Skin epidermis (tissue), 12 donors: ENCODE measurements at regions not wholly inside any gene's neighbourhood (a gene's known extent, or its start where the extent isn't known, plus 50 kb on each side); places are given as distances from the start of the nearest gene placed in this dataset.
"Not testable (repeated sequence)": the region's sequence is repeated elsewhere in the genome, so short reads cannot be mapped to it uniquely, and the experiment has no call there.

Source experiments
- H3K27ac ChIP-seq, 21 experiments: fragments of 200-600 bp; sonication (generic) in 11 of 21; one replicate each; pipeline ENCODE4 v1.5.0; 2020; ENCODE audit warnings: mild to moderate bottlenecking in 3 of 21, inconsistent platforms in 2 of 21, moderate library complexity in 2 of 21
- H3K4me3 ChIP-seq, 7 experiments: fragments of 200-600 bp; sonication (generic) in 2 of 7; one replicate each; pipeline ENCODE4 v1.5.0; 2020; ENCODE audit warnings: inconsistent platforms in 2 of 7, mild to moderate bottlenecking in 2 of 7, moderate library complexity in 1 of 7

- Histone ChIP-seq H3K27ac (no peak overlapping the region), H3K4me3 (no peak overlapping the region)
These were observed 157.3 kb upstream of the CHAC2 start for GRCh38 chr2:53610260-53610659.

- no peak overlapping the region for H3K27ac ChIP-seq
These were observed 158.1 kb upstream of the CHAC2 start for GRCh38 chr2:53609551-53609950.

GRCh38 chr2:53608293-53608692 is 159.3 kb upstream of the CHAC2 start:
- no peak overlapping the region for H3K4me3 ChIP-seq
- no peak overlapping the region for H3K27ac ChIP-seq

More at GRCh38 chr2:53609551-53609950, 158.1 kb upstream of the CHAC2 start:
- no peak overlapping the region for H3K4me3 ChIP-seq

- no peak overlapping the region for H3K4me3 ChIP-seq
- H3K27ac ChIP-seq: no peak overlapping the region
These were observed 166.8 kb upstream of the CHAC2 start for GRCh38 chr2:53600815-53601214.

DNA sequence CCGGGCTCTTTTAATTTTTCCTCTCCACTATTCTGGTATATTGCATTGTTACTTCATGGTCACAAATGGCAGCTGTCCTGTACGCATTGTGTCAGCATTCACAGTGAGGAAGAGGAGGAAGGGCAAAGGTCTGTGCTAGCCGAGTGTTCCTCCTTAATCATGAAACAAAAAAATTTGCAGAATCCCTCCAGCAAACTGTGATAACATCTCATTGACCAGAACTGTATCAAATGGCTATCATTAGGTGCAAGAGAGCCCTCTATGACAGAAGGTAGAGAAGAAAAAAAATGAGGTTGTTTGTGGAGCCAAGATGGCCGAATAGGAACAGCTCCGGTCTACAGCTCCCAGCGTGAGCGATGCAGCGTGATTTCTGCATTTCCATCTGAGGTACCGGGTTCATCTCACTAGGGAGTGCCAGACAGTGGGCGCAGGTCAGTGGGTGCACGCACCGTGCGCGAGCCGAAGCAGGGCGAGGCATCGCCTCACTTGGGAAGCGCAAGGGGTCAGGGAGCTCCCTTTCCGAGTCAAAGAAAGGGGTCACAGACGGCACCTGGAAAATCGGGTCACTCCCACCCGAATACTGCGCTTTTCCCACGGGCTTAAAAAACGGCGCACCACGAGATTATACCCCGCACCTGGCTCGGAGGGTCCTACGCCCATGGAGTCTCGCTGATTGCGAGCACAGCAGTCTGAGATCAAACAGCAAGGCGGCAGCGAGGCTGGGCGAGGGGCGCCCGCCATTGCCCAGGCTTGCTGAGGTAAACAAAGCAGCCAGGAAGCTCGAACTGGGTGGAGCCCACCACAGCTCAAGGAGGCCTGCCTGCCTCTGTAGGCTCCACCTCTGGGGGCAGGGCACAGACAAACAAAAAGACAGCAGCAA is 180.6 kb upstream of the CHAC2 start:
- H3K4me3 ChIP-seq: peak overlapping the region in 2 of 7 experiments; percentile 12 to 31
- H3K27ac ChIP-seq: not testable (repeated sequence)

- no peak overlapping the region for H3K4me3 ChIP-seq
- no peak overlapping the region for H3K27ac ChIP-seq
These were observed 182.6 kb upstream of the CHAC2 start for GRCh38 chr2:53584986-53585385.

DNA sequence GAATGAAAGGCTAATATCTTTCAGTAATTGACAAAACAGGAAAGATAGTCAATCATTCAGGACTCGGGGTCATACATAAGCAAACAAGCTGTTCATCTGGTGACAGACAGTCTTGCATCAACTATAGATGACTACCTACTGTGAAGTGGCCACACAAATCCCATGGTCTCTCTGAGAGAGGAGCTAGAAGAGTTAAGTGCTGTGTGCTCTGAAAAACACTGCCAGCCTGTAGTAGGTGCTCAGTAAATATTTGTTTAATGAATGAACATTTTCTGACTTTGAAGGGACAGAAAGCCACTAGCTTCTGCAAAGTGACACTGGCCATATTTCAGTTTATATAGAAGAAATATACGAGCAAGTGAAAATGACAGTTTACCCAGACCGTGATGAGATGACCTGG is 184.0 kb upstream of the CHAC2 start:
- no peak overlapping the region for H3K4me3 ChIP-seq
- no peak overlapping the region for H3K27ac ChIP-seq

- H3K4me3 ChIP-seq: no peak overlapping the region
- no peak overlapping the region for H3K27ac ChIP-seq
These were observed 185.0 kb upstream of the CHAC2 start for GRCh38 chr2:53582556-53582955.

DNA sequence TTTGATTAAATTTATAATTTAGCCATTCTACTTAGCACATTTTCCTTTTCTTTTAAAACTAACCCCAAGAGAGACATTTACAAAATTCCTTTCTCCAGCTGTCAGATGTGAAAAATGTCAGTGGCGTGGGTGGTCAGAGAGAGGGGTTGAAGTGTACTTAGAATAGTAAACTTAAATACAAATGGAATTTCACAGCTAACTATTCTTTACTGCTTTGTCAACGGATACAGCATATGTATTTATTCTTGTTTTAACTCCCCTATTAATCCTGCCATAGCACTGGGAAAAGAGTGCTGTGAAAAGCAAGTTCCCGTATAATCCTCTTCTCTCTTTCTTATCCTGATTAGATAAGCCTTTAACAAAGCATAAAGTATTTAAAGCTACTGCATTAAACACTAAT is 191.4 kb upstream of the CHAC2 start:
- no peak overlapping the region for H3K27ac ChIP-seq

GRCh38 chr2:53575721-53576124 is 191.9 kb upstream of the CHAC2 start:
- Histone ChIP-seq H3K4me3 (no peak overlapping the region), H3K27ac (peak overlapping the region in 1 of 21 experiments; percentile 11)

More for the DNA sequence above, 191.4 kb upstream of the CHAC2 start:
- no peak overlapping the region for H3K4me3 ChIP-seq

GRCh38 chr2:53572696-53573095 is 194.9 kb upstream of the CHAC2 start:
- Histone ChIP-seq H3K27ac (no peak overlapping the region), H3K4me3 (no peak overlapping the region)

DNA sequence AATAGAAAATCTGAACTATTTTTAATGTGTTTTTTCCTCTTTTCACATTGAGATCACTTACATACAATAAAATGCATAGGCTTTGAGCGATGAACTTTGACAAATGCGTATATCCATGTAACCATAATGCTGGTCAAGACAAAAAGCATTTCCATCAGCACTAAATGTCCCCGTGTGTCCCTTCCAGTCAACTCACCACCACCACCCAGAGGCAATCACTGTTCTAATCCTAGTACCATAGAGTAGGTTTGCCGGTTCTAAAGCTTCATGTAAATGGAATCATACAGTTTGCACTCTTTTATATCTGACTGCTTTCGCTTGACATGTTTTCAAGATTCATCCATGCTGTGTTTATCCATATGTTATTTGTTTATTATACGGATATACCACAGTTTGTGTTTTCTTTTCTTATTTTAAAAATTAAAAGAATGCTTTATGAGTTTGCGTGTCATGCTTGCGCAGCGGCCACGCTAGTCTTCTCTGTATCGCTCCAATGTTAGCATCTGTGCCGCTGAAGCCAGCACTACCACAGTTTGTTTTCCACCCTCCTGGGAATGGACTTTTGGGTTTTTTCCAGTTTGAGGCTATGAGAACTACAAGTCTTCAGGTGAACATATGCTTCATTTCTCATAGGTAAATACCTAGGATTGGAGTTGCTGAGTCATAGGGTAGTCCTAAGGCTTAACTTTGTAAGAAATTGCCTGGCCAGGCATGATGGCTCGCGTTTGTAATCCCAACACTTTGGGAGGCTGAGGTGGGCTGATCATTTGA is 197.5 kb upstream of the CHAC2 start:
- Histone ChIP-seq H3K27ac (no peak overlapping the region), H3K4me3 (no peak overlapping the region)

GRCh38 chr2:53568469-53568868 is 199.1 kb upstream of the CHAC2 start:
- Histone ChIP-seq H3K4me3 (no peak overlapping the region), H3K27ac (no peak overlapping the region)

DNA sequence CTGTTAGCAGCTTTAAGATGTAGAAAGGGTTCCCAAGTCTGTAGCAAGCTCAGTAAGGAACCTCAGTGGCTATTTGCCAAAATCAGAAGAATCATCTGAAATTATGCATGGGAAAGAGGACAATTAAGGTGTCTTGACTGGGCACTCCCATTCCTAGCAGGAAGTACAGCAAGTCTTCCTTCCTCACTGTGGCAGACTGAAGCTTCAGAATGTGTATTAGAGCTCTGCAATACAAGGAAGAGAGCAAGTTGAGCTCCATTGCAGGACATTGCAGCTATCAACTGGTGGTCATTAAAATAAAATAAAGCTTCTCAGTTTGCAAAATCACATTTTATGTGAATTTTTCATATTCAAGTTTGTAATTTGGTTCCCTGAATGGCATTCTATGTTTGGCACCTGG is 200.5 kb upstream of the CHAC2 start:
- Histone ChIP-seq H3K27ac (no peak overlapping the region), H3K4me3 (no peak overlapping the region)

DNA sequence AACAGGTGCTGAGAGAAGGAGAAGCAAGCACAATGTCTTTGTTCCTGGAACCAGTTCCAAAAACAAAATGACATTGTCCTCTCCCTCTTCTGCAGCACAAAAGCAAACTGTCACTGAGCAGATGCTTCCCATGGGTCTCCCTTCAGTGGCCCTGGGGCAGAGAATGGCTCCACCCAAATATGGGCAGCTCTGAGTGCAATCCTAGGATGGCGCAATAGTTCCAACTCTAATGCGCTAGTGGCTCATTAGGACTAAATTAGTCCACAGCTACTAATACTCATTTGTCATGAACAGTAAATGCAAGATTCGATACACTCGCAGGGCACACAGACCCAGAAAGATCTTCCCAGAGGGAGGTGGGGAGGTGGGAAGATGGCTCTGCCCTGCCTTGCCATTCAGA is 205.2 kb upstream of the CHAC2 start:
- H3K27ac ChIP-seq: no peak overlapping the region
- no peak overlapping the region for H3K4me3 ChIP-seq

DNA sequence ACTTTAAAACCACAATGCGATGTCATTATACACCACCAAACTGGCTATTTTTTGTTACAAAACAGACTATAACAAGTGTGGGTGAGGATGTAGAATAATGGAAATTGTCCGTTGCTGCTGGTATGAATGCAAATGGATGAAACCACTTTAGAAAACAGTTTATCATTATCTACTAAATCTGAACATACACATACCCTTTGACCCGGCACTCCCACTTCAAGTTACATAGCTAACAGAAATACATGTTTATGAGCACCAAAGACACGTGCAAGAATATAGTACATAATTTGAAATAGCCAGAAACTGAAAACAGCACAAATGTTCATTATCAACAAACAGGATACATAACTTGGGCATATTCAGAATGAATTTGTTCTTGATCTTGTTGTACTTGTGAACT is 206.4 kb upstream of the CHAC2 start:
- Histone ChIP-seq H3K27ac (no peak overlapping the region), H3K4me3 (no peak overlapping the region)

DNA sequence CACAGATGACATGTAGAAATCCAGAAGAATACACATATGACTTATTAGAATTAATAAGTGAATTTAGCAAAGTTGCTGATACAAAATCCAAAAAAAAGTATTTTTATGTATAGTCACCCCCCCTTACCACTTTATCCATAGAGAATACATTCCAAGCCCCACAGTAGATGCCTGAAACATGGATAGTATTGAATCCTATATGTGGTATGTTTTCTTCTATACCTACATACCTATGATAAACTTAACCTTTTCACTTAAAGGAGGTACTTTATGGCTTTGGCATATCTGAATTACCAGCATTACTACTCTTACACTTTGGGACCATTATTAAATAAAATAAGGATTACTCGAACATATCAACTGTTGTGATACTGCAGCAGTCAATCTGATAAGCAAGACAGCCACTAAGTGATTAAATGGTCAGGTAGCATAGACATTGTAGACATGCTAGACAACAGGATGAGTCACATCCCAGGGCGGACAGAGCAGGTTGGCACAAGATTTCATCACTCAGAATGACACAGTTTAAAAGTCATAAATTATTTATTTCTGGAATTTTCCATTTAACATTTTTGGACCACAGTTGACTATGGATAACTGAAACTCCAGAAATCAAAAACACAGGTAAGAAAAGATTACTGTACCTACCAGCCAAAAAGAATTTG is 208.2 kb upstream of the CHAC2 start:
- H3K27ac ChIP-seq: no peak overlapping the region
- no peak overlapping the region for H3K4me3 ChIP-seq

GRCh38 chr2:53558867-53559266 is 208.7 kb upstream of the CHAC2 start:
- H3K4me3 ChIP-seq: no peak overlapping the region
- H3K27ac ChIP-seq: no peak overlapping the region

GRCh38 chr2:53549497-53549896 is 218.1 kb upstream of the CHAC2 start:
- Histone ChIP-seq H3K27ac (no peak overlapping the region), H3K4me3 (no peak overlapping the region)

DNA sequence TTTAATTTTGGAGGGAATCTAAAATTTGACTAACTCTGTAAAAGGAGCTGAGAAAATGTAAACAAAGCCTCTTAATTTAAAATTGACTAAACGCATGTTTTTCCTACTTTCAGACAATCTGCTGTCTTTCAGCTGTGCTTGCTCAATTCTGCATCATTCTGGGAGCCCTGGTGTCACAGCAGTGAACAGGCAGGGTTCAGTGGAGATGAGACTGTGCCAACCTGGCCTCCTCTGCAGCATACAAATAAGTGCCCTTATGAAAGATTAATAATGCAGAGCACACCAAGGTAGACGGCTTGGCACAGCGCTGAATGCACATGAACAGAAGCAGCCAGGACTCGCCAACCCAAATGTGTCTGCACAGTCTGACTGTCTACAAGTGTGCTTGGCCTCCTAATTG is 222.0 kb upstream of the CHAC2 start:
- Histone ChIP-seq H3K27ac (no peak overlapping the region), H3K4me3 (no peak overlapping the region)
